Right lobe of liver (tissue), 6 donors: ENCODE measurements at regions not wholly inside any gene's neighbourhood (a gene's known extent, or its start where the extent isn't known, plus 50 kb on each side); places are given as distances from the start of the nearest gene placed in this dataset.

Experiments used
- ATAC-seq, 4 donors: fragments of 200-7000 bp; cut with Tn5 transposase; one replicate each; pipeline ENCODE4 v1.9.1; 2020; ENCODE audit warnings: mild to moderate bottlenecking in 4 of 4, moderate library complexity in 4 of 4
- DNase-seq, 3 donors: peaks; one replicate each; pipeline ENCODE4 v3.0.0-alpha.2; 2020
- H3K27ac ChIP-seq, 3 donors: fragments of 200-600 bp; one replicate each; pipeline ENCODE4 v1.8.0; 2022
- H3K27me3 ChIP-seq, 2 donors: fragments of 200-600 bp; one replicate each; pipeline ENCODE4 v1.8.0; 2022
- H3K36me3 ChIP-seq, 4 donors: fragments of 200-600 bp; sonication (generic) in 1 of 4; one replicate each; pipeline versions ENCODE4 v1.5.1 to v1.8.0; 2017 to 2022; ENCODE audit warnings: control low read depth in 1 of 4
- H3K4me1 ChIP-seq, 4 donors: fragments of 200-600 bp; sonication (generic) in 1 of 4; one replicate each; pipeline versions ENCODE4 v1.5.1 to v1.8.0; 2017 to 2022; ENCODE audit warnings: control low read depth in 1 of 4
- H3K4me3 ChIP-seq, 3 donors: fragments of 200-600 bp; one replicate each; pipeline ENCODE4 v1.8.0; 2022
- H3K9me3 ChIP-seq, 4 donors: fragments of 200-600 bp; sonication (generic) in 1 of 4; one replicate each; pipeline versions ENCODE4 v1.5.1 to v1.8.0; 2017 to 2022; ENCODE audit warnings: control low read depth in 1 of 4
- POLR2A ChIP-seq: fragments of 450-650 bp; IDR thresholded peaks from one replicate; pipeline ENCODE4 v1.6.1; 2017; ENCODE audit warnings: antibody characterized with exemption, mild to moderate bottlenecking
- WGBS: methylation state at CpG from one replicate; pipeline ENCODE4 v1.1.6; 2018; ENCODE audit warnings: low coverage, low lambda C conversion rate; ENCODE audit not compliant: insufficient coverage; ENCODE audit errors: missing lambda C conversion rate; 5-methylcytosine and 5-hydroxymethylcytosine counted together
- intact Hi-C, 2 donors: fragments of 100-400 bp; cut with DNase I; formaldehyde crosslinking; loops; one replicate each; pipeline versions ENCODE4 v1.11.2 to v1.14.1; 2022
- TF ChIP-seq, protein P1 (sequence below), 4 donors: fragments of 200-600 bp in 3 of 4; fragments of 450-650 bp in 1 of 4; IDR thresholded peaks; one replicate each; pipeline versions ENCODE4 v1.5.1 to v1.8.0; 2016 to 2022; ENCODE audit warnings: antibody characterized with exemption in 4 of 4, mild to moderate bottlenecking in 2 of 4
- donor health status: DM: no; HTN: yes; CAD: no.
- donor health status: DM: no; HTN: no; CAD: no.
- donor health status: DM: no; HTN: no; CAD: no.
- donor health status: DM: no; HTN: yes; CAD: no.
- donor health status: DM: no; HTN: yes; CAD: no.

DNA sequence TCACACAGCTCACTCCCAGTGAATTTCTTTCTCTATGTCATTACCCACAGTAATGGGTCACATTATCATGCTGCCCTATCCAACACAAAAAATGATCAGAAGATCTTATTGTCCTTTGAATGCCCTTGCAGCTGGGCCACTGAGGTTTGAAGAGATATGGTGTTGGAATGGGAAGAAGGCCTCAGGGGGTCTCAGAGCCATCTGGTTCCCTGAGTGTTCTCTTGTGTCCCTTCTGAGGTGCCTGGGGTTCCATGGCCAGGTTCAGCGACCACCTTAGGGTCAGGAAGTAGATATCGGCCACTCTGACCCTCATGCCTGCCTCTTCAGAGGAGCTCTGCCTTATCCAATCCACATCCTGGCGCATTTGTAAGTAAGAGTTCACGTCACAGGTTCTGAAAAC, 232.3 kb downstream of the TJP1 start:
- ATAC-seq (no peak), DNase-seq (no peak)
- Histone ChIP-seq H3K9me3 (no peaks in the 10 kb centered on the region), H3K4me3 (no peak overlapping the region), H3K27ac (no peak overlapping the region), H3K36me3 (no peaks in the 10 kb centered on the region), H3K4me1 (no peaks in the 10 kb centered on the region), H3K27me3 (no peaks in the 10 kb centered on the region)
- TF ChIP-seq, protein P1, sequence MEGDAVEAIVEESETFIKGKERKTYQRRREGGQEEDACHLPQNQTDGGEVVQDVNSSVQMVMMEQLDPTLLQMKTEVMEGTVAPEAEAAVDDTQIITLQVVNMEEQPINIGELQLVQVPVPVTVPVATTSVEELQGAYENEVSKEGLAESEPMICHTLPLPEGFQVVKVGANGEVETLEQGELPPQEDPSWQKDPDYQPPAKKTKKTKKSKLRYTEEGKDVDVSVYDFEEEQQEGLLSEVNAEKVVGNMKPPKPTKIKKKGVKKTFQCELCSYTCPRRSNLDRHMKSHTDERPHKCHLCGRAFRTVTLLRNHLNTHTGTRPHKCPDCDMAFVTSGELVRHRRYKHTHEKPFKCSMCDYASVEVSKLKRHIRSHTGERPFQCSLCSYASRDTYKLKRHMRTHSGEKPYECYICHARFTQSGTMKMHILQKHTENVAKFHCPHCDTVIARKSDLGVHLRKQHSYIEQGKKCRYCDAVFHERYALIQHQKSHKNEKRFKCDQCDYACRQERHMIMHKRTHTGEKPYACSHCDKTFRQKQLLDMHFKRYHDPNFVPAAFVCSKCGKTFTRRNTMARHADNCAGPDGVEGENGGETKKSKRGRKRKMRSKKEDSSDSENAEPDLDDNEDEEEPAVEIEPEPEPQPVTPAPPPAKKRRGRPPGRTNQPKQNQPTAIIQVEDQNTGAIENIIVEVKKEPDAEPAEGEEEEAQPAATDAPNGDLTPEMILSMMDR (IDR thresholded peaks at IDR 0.05): no peak
- no peak for TF ChIP-seq POLR2A
- WGBS: 73% methylated on average over 3 of the region's 4 CpGs
- intact Hi-C loops: no loop called here

DNA sequence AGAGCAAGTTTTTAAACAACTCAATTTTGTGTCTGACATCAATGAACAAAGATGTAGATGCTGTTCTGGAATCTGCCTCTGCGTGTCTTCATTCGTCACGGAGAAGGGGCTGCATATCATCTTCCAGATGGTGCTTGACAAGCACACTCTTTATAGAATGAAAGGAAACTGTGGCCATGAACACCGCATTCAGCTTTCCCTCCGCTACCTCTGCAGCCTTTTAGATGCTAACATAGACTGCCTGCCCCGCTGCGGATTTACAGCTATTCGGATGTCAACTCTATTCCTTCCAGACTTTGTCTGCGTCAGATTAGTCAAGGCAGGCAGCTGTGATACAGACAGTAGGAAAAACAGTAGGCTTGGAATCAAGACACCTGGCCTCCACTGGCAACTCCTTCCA, 232.9 kb downstream of the TJP1 start:
- DNase-seq (no peak), ATAC-seq (no peak)
- Histone ChIP-seq H3K4me3 (no peak overlapping the region), H3K27ac (no peak overlapping the region), H3K27me3 (no peaks in the 10 kb centered on the region), H3K36me3 (no peaks in the 10 kb centered on the region), H3K9me3 (no peaks in the 10 kb centered on the region), H3K4me1 (no peaks in the 10 kb centered on the region)
- intact Hi-C loops: no loop called here
- 97% methylated on average over 3 of the region's 9 CpGs for WGBS
- TF ChIP-seq, protein P1 (IDR thresholded peaks at IDR 0.05): no peak
- TF ChIP-seq POLR2A: no peak

DNA sequence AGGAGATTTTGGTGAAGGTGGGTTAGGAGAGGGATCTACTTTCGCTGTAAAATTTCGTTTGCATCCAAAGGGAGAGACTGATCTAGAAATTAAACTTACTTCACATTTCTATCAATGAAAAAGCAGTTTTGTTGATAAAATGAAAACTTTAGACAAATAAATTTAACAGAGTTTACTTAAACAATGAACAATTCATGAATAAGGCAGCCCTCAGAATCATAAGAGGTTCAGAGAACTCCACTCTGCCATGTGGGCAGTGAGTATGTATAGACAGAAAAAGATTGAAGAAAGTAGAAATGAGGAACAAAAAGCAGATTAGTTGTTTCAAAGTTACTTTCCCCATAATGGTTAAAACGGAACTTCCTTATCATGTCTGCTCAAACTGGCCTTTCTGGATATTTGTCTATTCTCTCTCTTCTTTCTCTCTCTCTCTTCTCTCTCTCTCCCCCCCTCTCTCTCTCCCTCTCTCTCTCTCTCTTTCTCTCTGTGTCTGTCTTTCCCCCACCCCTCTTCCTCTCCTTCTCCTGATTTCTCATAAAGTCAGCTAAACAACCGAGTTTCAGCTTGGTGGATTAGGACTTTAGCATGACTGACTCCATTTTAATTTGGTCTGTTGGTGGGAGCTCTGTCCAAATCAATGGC, 248.9 kb downstream of the TJP1 start:
- TF ChIP-seq POLR2A: no peak
- TF ChIP-seq, protein P1 (IDR thresholded peaks at IDR 0.05): no peak
- intact Hi-C loops: no loop called here
- ATAC-seq: no peak
- Histone ChIP-seq H3K27ac (no peak overlapping the region), H3K4me1 (no peaks in the 10 kb centered on the region), H3K36me3 (no peaks in the 10 kb centered on the region), H3K9me3 (no peaks in the 10 kb centered on the region), H3K27me3 (peaks cover 0 to 20% of the 10 kb centered on the region in 2 donors), H3K4me3 (no peak overlapping the region)
- 67% methylated on average over 4 of the region's 4 CpGs for WGBS
- no peak for DNase-seq

DNA sequence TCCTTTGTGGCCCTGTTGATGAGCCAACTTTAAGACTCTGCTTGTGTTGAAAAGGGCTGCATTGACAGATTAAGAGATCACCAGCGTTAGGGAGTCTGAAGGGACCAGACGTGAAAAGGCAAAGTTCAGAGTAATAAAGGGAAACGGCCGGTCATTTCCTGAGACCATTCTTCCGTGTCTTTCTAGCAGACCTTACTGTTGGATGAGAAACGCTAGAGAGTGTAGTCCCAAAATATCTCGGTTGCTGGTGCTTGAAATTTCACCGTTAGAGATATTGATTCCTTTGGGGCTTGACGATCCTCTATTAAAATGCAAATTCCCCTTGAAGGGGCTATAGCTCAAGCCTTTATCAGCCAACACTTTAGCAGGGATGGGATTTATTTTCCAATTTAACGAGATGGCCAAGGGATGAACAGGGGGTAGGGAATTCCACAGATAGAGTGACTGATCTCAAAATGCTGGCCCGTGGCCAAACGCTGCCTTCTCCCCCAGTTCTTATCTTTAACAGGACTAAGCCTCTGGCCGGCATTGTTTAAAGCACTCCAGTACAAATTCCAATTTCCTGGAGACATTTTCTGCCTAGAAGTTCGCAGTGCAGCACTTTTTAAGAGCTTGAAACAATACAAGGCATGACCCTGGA, 250.4 kb downstream of the TJP1 start:
- intact Hi-C loops: no loop called here

More for the DNA sequence above, 250.4 kb downstream of the TJP1 start:
- WGBS: 4% methylated on average over 14 of the region's 14 CpGs
- no peaks in the 10 kb centered on the region for H3K36me3 ChIP-seq
- DNase-seq (no peak), ATAC-seq (peak; percentile 25 to 58 (median 41))
- peaks cover 0 to 20% of the 10 kb centered on the region in 2 donors for H3K27me3 ChIP-seq
- no peak overlapping the region for H3K27ac ChIP-seq
- TF ChIP-seq, protein P1 (IDR thresholded peaks at IDR 0.05): no peak
- TF ChIP-seq POLR2A: no peak
- no peak overlapping the region for H3K4me3 ChIP-seq
- no peaks in the 10 kb centered on the region for H3K4me1 ChIP-seq
- H3K9me3 ChIP-seq: no peaks in the 10 kb centered on the region
